GM18507 (cell line): ENCODE measurements at regions not wholly inside any gene's neighbourhood (a gene's known extent, or its start where the extent isn't known, plus 50 kb on each side); places are given as distances from the start of the nearest gene placed in this dataset.
"Not testable (repeated sequence)": the region's sequence is repeated elsewhere in the genome, so short reads cannot be mapped to it uniquely, and the experiment has no call there.

Experiments used
- DNase-seq: peaks from one replicate; pipeline ENCODE4 v3.0.0; 2011; ENCODE audit warnings: low read depth; ENCODE audit not compliant: insufficient read length; ENCODE audit errors: extremely low spot score
- FAIRE-seq: peaks from 2 replicates; lab custom pipeline; 2011; peaks lifted over from hg19 to GRCh38; lab: Jason Lieb, UNC

- no peak for FAIRE-seq
- no peak for DNase-seq
Observed at GRCh38 chr10:36771725-36772124, 353.7 kb upstream of the ANKRD30A start.

DNA sequence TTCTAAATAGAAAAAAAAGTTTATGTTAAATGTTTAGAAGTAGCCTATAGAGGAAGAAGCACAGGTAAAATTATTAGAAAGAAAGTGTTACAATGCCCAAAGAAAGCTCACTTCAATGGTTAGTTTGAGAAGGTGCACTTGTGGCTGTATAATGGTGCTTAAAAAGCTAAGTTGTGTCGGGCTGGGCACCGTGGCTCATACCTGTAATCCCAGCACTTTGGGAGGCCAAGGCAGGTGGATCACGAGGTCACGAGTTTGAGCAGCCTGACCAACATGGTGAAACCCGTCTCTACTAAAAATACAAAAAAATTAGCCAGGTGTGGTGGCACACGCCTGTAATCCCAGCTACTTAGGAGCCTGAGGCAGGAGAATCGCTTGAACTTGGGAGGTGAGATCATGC, 355.7 kb upstream of the ANKRD30A start:
- not testable (repeated sequence) for FAIRE-seq, DNase-seq

GRCh38 chr10:36766940-36767339, 358.5 kb upstream of the ANKRD30A start:
- DNase-seq (no peak), FAIRE-seq (no peak)

DNA sequence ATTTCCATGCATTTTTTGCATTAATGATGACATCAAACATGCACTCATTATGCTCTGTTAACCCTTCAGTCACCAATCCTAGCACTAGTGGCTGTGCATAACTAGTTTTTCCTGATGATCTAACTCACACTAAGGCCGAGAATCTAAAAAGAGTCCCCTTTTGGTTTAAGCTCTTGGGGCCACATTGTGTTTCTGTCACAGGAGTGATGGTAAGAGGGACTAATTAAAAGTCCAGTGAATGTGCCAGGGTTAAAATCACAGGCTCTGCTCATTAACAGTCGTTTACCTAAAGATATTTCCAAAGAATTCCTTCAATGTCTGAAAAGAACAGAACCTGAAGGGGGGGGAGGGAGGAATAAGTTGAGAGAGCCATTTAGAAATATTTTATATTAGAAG, 359.0 kb upstream of the ANKRD30A start:
- DNase-seq (no peak), FAIRE-seq (no peak)

DNA sequence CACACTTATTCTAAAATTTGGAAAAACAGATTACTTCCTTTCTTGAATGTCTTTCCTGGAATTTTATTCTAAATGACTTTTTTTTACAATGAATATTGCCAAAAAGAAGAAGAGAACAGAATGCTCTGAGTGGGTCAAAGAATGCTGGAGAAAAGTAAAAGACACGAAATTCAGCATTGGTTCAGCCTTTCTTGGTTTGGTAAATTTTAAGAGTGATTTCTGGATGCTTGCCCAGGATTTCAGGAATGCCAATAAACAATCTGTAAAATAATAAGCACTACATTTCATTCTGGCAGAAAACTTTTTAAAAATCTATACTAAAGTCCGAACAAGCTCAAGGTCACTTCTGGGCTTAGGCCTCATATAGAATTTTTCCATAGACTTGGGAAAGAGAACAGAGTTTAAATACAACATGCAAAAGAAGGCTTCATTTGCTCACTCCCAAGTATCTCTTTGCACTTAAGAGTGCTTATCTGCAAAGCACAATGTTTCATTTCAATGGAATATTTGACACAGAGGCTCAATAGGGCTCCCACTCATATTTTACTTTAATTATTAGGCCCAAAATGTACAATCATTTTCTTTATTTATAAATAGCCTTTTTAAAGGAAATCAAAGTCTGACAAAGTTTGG, 359.5 kb upstream of the ANKRD30A start:
- no peak for DNase-seq
- FAIRE-seq = no peak

GRCh38 chr10:36764823-36765222, 360.6 kb upstream of the ANKRD30A start:
- FAIRE-seq = no peak

DNA sequence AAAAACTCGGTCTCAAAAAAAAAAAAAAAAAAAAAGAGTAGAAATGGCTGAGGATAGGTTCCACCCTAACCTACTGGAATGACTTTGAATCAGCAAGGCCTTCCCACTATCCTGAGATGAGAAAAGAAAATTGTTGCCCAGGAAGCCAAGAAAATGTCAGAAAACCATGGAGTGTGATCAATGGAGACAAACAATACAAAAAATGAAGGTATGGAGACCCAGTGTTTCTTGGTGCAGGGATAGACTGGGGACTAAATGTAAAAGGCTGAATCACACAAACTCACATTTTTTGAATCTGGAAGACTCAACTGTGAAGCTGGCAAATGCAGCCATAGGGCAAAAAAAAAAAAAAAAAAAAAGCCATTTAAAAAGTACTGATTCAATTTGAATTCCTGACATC, 364.3 kb upstream of the ANKRD30A start:
- FAIRE-seq (no peak), DNase-seq (no peak)

More at GRCh38 chr10:36764823-36765222, 360.6 kb upstream of the ANKRD30A start:
- no peak for DNase-seq

DNA sequence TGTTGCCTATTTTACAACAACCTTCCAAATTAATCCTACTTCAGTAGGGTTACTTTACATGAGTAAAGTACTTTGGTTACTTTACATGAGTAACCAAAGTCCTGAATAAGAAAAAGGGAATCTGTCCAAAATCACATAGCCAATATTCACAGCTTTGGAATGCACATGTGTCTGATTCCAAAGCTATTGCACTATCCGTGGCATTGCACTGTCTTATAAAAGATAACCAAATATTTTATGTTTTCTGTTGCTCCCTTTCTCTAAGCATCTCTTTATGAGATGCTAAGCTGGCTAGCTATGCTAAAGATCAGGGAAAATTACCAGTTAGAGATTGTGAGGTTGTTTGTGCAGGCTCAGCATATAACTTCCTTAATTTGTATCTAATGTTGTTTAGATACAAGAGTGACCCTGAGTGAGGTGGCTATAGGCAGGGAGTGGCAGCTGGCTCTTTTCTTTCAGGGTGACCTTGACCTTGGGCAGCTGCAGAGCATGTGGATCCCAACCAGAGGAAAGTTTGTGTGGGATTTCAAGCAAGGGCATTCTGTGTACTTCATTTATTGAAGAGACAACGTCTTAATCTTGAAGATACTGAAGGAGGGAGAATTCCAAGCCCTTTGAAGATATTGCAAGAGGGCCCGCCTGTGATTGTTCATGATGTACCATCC, 366.1 kb upstream of the ANKRD30A start:
- FAIRE-seq = no peak
- no peak for DNase-seq

- DNase-seq = no peak
- FAIRE-seq = no peak
Observed at GRCh38 chr10:36748128-36748871, 377.1 kb upstream of the ANKRD30A start.

DNA sequence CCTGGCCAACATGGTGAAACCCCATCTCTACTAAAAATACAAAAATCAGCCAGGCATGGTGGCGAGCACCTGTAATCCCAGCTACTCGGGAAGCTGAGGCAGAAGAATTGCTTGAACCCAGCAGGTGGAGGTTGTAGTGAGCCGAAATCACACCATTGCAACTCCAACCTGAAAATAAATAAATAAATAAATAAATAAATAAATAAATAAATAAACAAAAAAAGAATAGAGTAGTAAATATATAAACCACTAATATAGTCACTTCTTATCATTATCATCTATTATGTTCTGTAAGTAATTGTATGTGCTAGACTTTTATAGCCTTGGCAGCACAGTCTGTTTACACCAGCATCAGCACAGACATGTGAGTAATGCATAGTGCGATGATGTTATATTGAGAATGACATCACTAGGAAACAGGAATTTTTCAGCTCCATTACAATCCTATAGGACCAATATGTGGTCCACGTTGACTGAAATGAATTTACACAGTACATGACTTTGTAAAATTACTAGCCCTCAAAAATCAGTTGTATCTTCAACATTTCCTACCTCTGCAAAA, 385.4 kb upstream of the ANKRD30A start:
- FAIRE-seq (no peak), DNase-seq (no peak)

GRCh38 chr10:36738738-36739431, 386.5 kb upstream of the ANKRD30A start:
- FAIRE-seq (no peak), DNase-seq (no peak)

DNA sequence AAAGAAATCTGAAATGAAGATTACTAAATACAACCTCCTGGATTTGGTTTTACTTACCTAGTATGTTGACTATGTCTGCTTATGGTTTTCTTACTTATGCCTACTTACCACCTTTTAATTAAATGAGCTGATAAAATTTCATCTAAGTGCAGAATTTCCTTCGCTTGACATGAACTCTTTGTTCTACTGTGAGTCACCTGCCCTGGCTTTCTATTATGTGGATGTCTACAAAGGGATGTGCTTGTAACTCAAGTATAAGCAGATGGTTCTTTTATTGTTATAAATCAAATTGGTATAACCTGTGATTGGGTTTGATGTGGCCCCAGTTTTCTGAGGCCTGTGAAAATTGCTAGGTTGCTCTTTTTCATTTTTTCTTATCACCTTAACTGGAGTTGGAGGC, 389.1 kb upstream of the ANKRD30A start:
- no peak for FAIRE-seq
- DNase-seq = no peak

GRCh38 chr10:36734590-36734989, 390.8 kb upstream of the ANKRD30A start:
- DNase-seq, FAIRE-seq: not testable (repeated sequence)

DNA sequence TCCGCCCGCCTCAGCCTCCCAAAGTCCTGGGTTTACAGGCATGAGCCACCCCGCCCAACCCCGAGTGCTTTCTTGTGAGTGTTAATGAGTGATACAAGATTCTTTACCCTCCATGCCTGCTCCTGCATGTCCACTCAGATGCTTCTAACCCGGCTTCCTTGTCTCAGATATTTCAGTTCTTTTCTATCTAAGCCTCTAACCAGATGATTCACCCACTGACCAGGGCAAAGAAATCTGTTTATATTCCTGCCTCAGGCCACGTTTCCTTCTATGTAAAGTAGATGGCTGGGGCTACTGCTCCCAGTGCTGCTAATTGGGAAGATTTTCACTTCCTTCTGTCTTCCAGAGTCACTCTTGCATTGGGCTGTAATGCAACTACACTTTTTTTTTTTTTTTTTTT, 395.1 kb upstream of the ANKRD30A start:
- FAIRE-seq = no peak
- no peak for DNase-seq

- FAIRE-seq (no peak), DNase-seq (no peak)
Observed at GRCh38 chr10:36728626-36729025, 396.8 kb upstream of the ANKRD30A start.

DNA sequence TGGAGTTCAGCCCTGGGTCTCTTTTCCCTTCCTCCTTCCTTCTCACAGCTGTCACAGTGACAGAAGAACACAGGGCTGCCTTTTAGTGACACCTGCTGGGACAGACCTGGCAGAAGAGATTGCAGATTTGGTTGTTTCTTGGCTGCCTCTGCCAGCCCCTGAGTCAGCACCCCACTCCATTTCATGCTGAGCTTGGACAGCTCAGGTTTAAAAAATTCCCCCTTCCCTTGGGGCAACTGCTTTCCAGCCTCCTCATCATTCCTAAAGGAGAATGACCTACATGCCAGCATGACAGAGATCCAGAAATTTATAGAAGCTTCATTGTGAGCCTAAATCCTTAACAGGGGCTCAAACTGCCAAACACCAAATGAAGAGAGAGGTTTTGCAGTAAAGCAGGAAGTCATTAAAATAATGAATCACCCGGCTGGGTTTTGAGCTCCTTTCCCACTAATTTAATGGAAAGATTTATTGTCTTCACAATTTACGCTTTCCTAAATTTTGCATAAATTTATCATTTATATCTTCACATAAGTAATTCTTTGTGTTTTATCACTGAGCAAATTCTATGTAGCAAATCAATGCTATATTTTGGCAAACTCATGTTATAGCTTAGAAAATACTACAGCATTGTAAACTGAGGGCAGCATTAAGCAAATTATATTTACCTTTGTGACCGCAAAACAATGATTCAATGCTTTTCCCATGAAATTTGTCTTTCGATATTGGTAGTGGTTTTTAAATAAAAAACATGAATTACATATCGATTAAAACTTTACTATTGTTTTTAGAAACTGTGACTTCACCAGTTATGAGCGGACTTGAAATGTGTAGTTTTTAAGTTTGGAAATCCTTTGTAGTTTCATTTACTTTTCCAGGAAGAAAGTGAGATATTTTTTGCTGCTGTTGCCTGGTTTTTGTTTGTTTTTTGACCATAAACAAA, 399.5 kb upstream of the ANKRD30A start:
- FAIRE-seq (no peak), DNase-seq (no peak)

DNA sequence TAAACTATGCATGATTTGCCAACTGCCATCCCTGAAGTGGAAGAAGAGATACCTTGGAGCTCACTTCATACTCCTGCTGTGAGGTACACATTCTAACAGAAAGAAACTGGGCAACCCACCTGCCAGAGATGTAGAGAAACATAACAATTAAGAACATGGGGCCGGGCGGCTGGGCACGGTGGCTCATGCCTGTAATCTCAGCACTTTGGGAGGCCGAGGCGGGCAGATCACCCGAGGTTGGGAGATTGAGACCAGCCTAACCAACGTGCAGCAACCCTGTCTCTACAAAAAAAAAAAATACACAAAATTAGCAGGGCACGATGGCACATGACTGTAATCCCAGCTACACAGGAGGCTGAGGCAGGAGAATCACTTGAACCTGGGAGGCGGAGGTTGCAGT, 402.6 kb upstream of the ANKRD30A start:
- DNase-seq (no peak), FAIRE-seq (no peak)

GRCh38 chr10:36721871-36722270, 403.5 kb upstream of the ANKRD30A start:
- no peak for DNase-seq
- FAIRE-seq = no peak

GRCh38 chr10:36720895-36721294, 404.5 kb upstream of the ANKRD30A start:
- no peak for FAIRE-seq
- DNase-seq = no peak
